H1 (cell line): ENCODE measurements at regions not wholly inside any gene's neighbourhood (a gene's known extent, or its start where the extent isn't known, plus 50 kb on each side); places are given as distances from the start of the nearest gene placed in this dataset.

Experiments used
- CTCF ChIA-PET: fragments of 300-600 bp; sonication (Branson Sonifier 250); formaldehyde crosslinking; loops from one replicate; lab custom pipeline; 2021; ENCODE audit not compliant: partially characterized antibody; lab: Charles Lee
- POLR2A ChIA-PET: fragments of 300-600 bp; sonication (Branson Sonifier 250); formaldehyde crosslinking; loops from one replicate; lab custom pipeline; 2021; ENCODE audit warnings: inconsistent platforms; ENCODE audit not compliant: partially characterized antibody; lab: Charles Lee
- DNase-seq, 2 experiments: peaks; one replicate each; pipeline versions ENCODE4 v3.0.0 to v3.0.0-alpha.2; 2010 to 2022; ENCODE audit warnings: low spot score in 2 of 2, low read depth in 1 of 2, mixed read lengths in 1 of 2
- FAIRE-seq: peaks from 2 replicates; lab custom pipeline; 2011; peaks lifted over from hg19 to GRCh38; lab: Jason Lieb, UNC
- H2AFZ ChIP-seq: 2 replicates; pipeline ENCODE4 v1.8.1; 2012; ENCODE audit warnings: low read length, inconsistent platforms
- H2AK5ac ChIP-seq: 2 replicates; pipeline ENCODE4 v1.6.1; 2013; ENCODE audit warnings: low read depth, low read length
- H2BK120ac ChIP-seq: replicated peaks from 2 replicates; pipeline ENCODE3; 2013; ENCODE audit warnings: low read depth, low read length, inconsistent platforms
- H2BK12ac ChIP-seq: 2 replicates; pipeline ENCODE4 v1.6.1; 2013; ENCODE audit warnings: low read depth, low read length
- H2BK15ac ChIP-seq: 2 replicates; pipeline ENCODE4 v1.6.1; 2013; ENCODE audit warnings: low read length
- H2BK20ac ChIP-seq: 2 replicates; pipeline ENCODE4 v1.6.1; 2013; ENCODE audit warnings: low read length
- H2BK5ac ChIP-seq: 2 replicates; pipeline ENCODE4 v1.6.1; 2013; ENCODE audit warnings: low read depth, low read length
- H3K14ac ChIP-seq: 2 replicates; pipeline ENCODE4 v1.6.1; 2013; ENCODE audit warnings: inconsistent platforms; ENCODE audit not compliant: insufficient read length
- H3K18ac ChIP-seq: 2 replicates; pipeline ENCODE4 v1.6.1; 2013; ENCODE audit warnings: low read length; ENCODE audit errors: extremely low read depth
- H3K23ac ChIP-seq: 2 replicates; pipeline ENCODE4 v1.6.1; 2013; ENCODE audit warnings: inconsistent platforms; ENCODE audit not compliant: insufficient read length
- H3K23me2 ChIP-seq: 2 replicates; pipeline ENCODE4 v1.6.1; 2013; ENCODE audit warnings: low read depth, low read length
- H3K27ac ChIP-seq: 2 replicates; pipeline ENCODE4 v1.6.1; 2011; ENCODE audit warnings: low read depth, low read length, inconsistent platforms
- H3K27me3 ChIP-seq, 4 experiments: replicated peaks in 1 of 4; 1 replicate in 1 of 4; 2 replicates in 3 of 4; pipeline versions ENCODE4 v1.6.1 to v1.8.1; 2011 to 2013; ENCODE audit warnings: low read length in 3 of 4, mild to moderate bottlenecking in 3 of 4, inconsistent platforms in 2 of 4, mixed read lengths in 2 of 4, moderate library complexity in 1 of 4; ENCODE audit not compliant: control insufficient read depth in 3 of 4, insufficient read depth in 3 of 4; ENCODE audit errors: extremely low read depth in 1 of 4
- H3K36me3 ChIP-seq, 4 experiments: 2 replicates each; pipeline versions ENCODE4 v1.6.1 to v1.8.1; 2011 to 2013; ENCODE audit warnings: mild to moderate bottlenecking in 4 of 4, low read length in 3 of 4, moderate library complexity in 2 of 4, control low read depth in 1 of 4, inconsistent platforms in 1 of 4; ENCODE audit not compliant: insufficient read depth in 4 of 4, control insufficient read depth in 2 of 4
- H3K4ac ChIP-seq: replicated peaks from 2 replicates; pipeline ENCODE3; 2013; ENCODE audit warnings: low read length, low read depth, mixed read lengths, inconsistent platforms; ENCODE audit not compliant: insufficient read length
- H3K4me1 ChIP-seq, 4 experiments: replicated peaks in 1 of 4; 1 replicate in 1 of 4; 2 replicates in 3 of 4; pipeline versions ENCODE4 v1.6.1 to v1.8.1; 2011 to 2013; ENCODE audit warnings: low read length in 3 of 4, inconsistent platforms in 2 of 4, mixed read lengths in 1 of 4; ENCODE audit not compliant: insufficient read depth in 4 of 4, control insufficient read depth in 3 of 4
- H3K4me2 ChIP-seq, 2 experiments: 2 replicates each; pipeline versions ENCODE4 v1.6.1 to v1.8.1; 2011 to 2013; ENCODE audit warnings: low read depth in 2 of 2, low read length in 2 of 2, control low read depth in 1 of 2, inconsistent platforms in 1 of 2, mild to moderate bottlenecking in 1 of 2; ENCODE audit not compliant: insufficient read depth in 1 of 2
- H3K4me3 ChIP-seq, 4 experiments: fragments of 200-600, 300-600 bp in 1 of 4; sonication (generic), shearing (Covaris generic), sonication (Bioruptor Twin) in 1 of 4; 2 replicates each; pipeline versions ENCODE4 v1.5.1 to v1.8.1; 2011 to 2016; ENCODE audit warnings: low read length in 4 of 4, low read depth in 3 of 4, control low read depth in 2 of 4, inconsistent platforms in 2 of 4, mild to moderate bottlenecking in 2 of 4, mixed read lengths in 1 of 4, moderate library complexity in 1 of 4; ENCODE audit not compliant: insufficient read depth in 2 of 4; ENCODE audit errors: extremely low read depth in 1 of 4
- H3K56ac ChIP-seq: replicated peaks from 2 replicates; pipeline ENCODE3; 2013; ENCODE audit warnings: low read depth, mild to moderate bottlenecking, mixed read lengths, low read length, inconsistent platforms; ENCODE audit not compliant: insufficient read length
- H3K79me1 ChIP-seq: 2 replicates; pipeline ENCODE4 v1.6.1; 2013; ENCODE audit warnings: low read depth, low read length, control low read depth
- H3K79me2 ChIP-seq, 2 experiments: 2 replicates each; pipeline versions ENCODE4 v1.6.1 to v1.8.1; 2012 to 2013; ENCODE audit warnings: low read length in 2 of 2, mild to moderate bottlenecking in 2 of 2, inconsistent platforms in 1 of 2; ENCODE audit not compliant: insufficient read depth in 2 of 2, control insufficient read depth in 1 of 2
- H3K9ac ChIP-seq, 4 experiments: replicated peaks in 1 of 4; 1 replicate in 1 of 4; 2 replicates in 3 of 4; pipeline versions ENCODE4 v1.6.1 to v1.8.1; 2011 to 2013; ENCODE audit warnings: low read depth in 3 of 4, low read length in 3 of 4, control low read depth in 2 of 4, mild to moderate bottlenecking in 2 of 4, moderate library complexity in 2 of 4, inconsistent platforms in 1 of 4; ENCODE audit errors: extremely low read depth in 1 of 4
- H3K9me3 ChIP-seq, 2 experiments: 2 replicates each; pipeline versions ENCODE4 v1.6.1 to v1.8.1; 2012 to 2013; ENCODE audit warnings: mild to moderate bottlenecking in 2 of 2, moderate library complexity in 2 of 2, control low read depth in 1 of 2, inconsistent platforms in 1 of 2, low read depth in 1 of 2, low read length in 1 of 2, mixed read lengths in 1 of 2; ENCODE audit not compliant: insufficient read depth in 2 of 2
- H4K20me1 ChIP-seq, 2 experiments: replicated peaks in 1 of 2; 2 replicates each; pipeline versions ENCODE3 to v1.8.1; 2011 to 2013; ENCODE audit warnings: inconsistent platforms in 2 of 2, low read length in 2 of 2, mild to moderate bottlenecking in 1 of 2; ENCODE audit not compliant: insufficient read depth in 2 of 2, control insufficient read depth in 1 of 2
- H4K5ac ChIP-seq: 2 replicates; pipeline ENCODE4 v1.6.1; 2013; ENCODE audit warnings: low read length, low read depth, mixed read lengths, inconsistent platforms; ENCODE audit not compliant: insufficient read length
- H4K8ac ChIP-seq: 2 replicates; pipeline ENCODE4 v1.8.0; 2013; ENCODE audit warnings: mild to moderate bottlenecking, moderate library complexity, low read length, inconsistent platforms; ENCODE audit not compliant: insufficient read depth; ENCODE audit errors: extremely low read depth
- H4K91ac ChIP-seq: replicated peaks from 2 replicates; pipeline ENCODE3; 2013; ENCODE audit warnings: low read length, mixed read lengths, inconsistent platforms; ENCODE audit not compliant: insufficient read length
- BRCA1 ChIP-seq: IDR thresholded peaks from 2 replicates; pipeline ENCODE4 v1.6.1; 2012; ENCODE audit warnings: low read depth, low read length, improper control_type of control experiment
- CHD1 ChIP-seq: IDR thresholded peaks from 2 replicates; pipeline ENCODE4 v1.6.1; 2012; ENCODE audit warnings: low read depth, low read length, improper control_type of control experiment
- CREB1 ChIP-seq: IDR thresholded peaks from 2 replicates; pipeline ENCODE4 v1.6.1; 2012; ENCODE audit warnings: inconsistent platforms
- EP300 ChIP-seq, 2 experiments: IDR thresholded peaks; 1 replicate in 1 of 2; 2 replicates in 1 of 2; pipeline ENCODE4 v1.6.1; 2011 to 2012; ENCODE audit warnings: low read depth in 2 of 2, low read length in 2 of 2, mild to moderate bottlenecking in 2 of 2, borderline replicate concordance in 1 of 2, inconsistent platforms in 1 of 2, moderate library complexity in 1 of 2
- FOSL1 ChIP-seq: IDR thresholded peaks from 2 replicates; pipeline ENCODE4 v1.6.1; 2011; ENCODE audit warnings: mild to moderate bottlenecking, low read depth, low read length, moderate library complexity; ENCODE audit not compliant: insufficient read depth
- SIX5 ChIP-seq: IDR thresholded peaks from 2 replicates; pipeline ENCODE4 v1.6.1; 2011; ENCODE audit warnings: mild to moderate bottlenecking, low read depth, low read length
- SP4 ChIP-seq: IDR thresholded peaks from 2 replicates; pipeline ENCODE4 v1.6.1; 2012; ENCODE audit warnings: low read length, inconsistent platforms
- SUZ12 ChIP-seq: fragments of 200-600 bp; sonication (generic); IDR thresholded peaks from 2 replicates; pipeline ENCODE4 v1.6.1; 2012; ENCODE audit warnings: mild to moderate bottlenecking, inconsistent platforms, low read length, moderate library complexity, mixed read lengths
- TAF7 ChIP-seq: optimal IDR thresholded peaks from 2 replicates; pipeline ENCODE3; 2011; ENCODE audit warnings: low read depth, mild to moderate bottlenecking, inconsistent platforms, low read length, moderate library complexity, borderline replicate concordance
- TBP ChIP-seq: IDR thresholded peaks from 2 replicates; pipeline ENCODE4 v1.6.1; 2011; ENCODE audit warnings: low read depth, low read length, improper control_type of control experiment
- YY1 ChIP-seq: IDR thresholded peaks from 2 replicates; pipeline ENCODE4 v1.6.1; 2011; ENCODE audit warnings: low read depth, mild to moderate bottlenecking, low read length
- ZNF274 ChIP-seq: IDR thresholded peaks from 2 replicates; pipeline ENCODE4 v1.7.0; 2012; ENCODE audit warnings: low read length, borderline replicate concordance; ENCODE audit errors: extremely low read depth
- WGBS, 2 experiments: shearing (Covaris generic) in 1 of 2; methylation state at CpG; one replicate each; pipeline versions ENCODE4 v1.1.6 to v1.1.7; 2013 to 2015; ENCODE audit warnings: low lambda C conversion rate in 2 of 2, mixed read lengths in 2 of 2, inconsistent platforms in 1 of 2, low coverage in 1 of 2, missing lambda C conversion rate in 1 of 2; ENCODE audit not compliant: insufficient replicate concordance in 2 of 2, insufficient coverage in 1 of 2, insufficient read length in 1 of 2; ENCODE audit errors: extremely low coverage in 1 of 2, missing lambda C conversion rate in 1 of 2; 5-methylcytosine and 5-hydroxymethylcytosine counted together

- Histone ChIP-seq H3K36me3 (no peaks in the 10 kb centered on the region), H2AFZ (no peak overlapping the region), H3K79me2 (no peaks in the 10 kb centered on the region), H3K79me1 (no peaks in the 10 kb centered on the region), H3K23ac (no peak overlapping the region), H3K9ac (no peak overlapping the region), H2BK120ac (no peak overlapping the region), H2BK20ac (no peak overlapping the region), H4K5ac (no peak overlapping the region), H3K4me3 (no peak overlapping the region), H3K4ac (no peak overlapping the region), H3K56ac (no peak overlapping the region), H4K91ac (no peak overlapping the region), H3K9me3 (no peaks in the 10 kb centered on the region), H3K27ac (no peak overlapping the region), H3K18ac (no peak overlapping the region), H3K27me3 (peaks cover 0 to 11% (median 2%) of the 10 kb centered on the region in 4 experiments; a peak in 2 of 7 replicates), H3K4me2 (no peak overlapping the region), H3K14ac (no peak overlapping the region), H3K23me2 (no peaks in the 10 kb centered on the region; the same call in 1 of the 2 replicates), H2AK5ac (no peak overlapping the region), H2BK5ac (no peak overlapping the region), H4K8ac (no peak overlapping the region), H3K4me1 (peaks cover 12 to 23% (median 18%) of the 10 kb centered on the region in 4 experiments)
- POLR2A ChIA-PET, result interaction anchor here (0.9 to 1.3 kb wide), 2 partner anchors 10 to 515 kb away, joined by 3 read pairs; no protein-coding TSS in a partner anchor
- WGBS, 2 experiments, result 84% methylated on average over 5 of the region's 5 CpGs; no CpG with 5 or more reads in 1 of the 2 experiments
- DNase-seq (no peak), FAIRE-seq (no peak)
- TF ChIP-seq SUZ12 (no peak), CREB1 (no peak), CHD1 (no peak), FOSL1 (no peak), YY1 (no peak), TBP (no peak), SIX5 (no peak), SP4 (no peak), EP300 (IDR thresholded peaks at IDR 0.05; ENCODE audit: borderline replicate concordance in 1 of 2, low read depth in 2 of 2, low read length in 2 of 2) (no peak), ZNF274 (no peak), TAF7 (no peak), BRCA1 (no peak)
- TF ChIP-seq, all 59 proteins: peak for 0
- CTCF ChIA-PET, result interaction anchor here (0.7 to 5.2 kb wide), 17 partner anchors 9 to 523 kb away, joined by 3 to 38 read pairs (median 5); no protein-coding TSS in a partner anchor
- Histone ChIP-seq H2BK15ac (no peak overlapping the region), H2BK12ac (no peak overlapping the region), H4K20me1 (no peaks in the 10 kb centered on the region)
Observed at GRCh38 chr6:6722195-6722594, 133.7 kb downstream of the LY86 start.
